ENCODE measurements at regions not wholly inside any gene's neighbourhood (a gene's known extent, or its start where the extent isn't known, plus 50 kb on each side); places are given as distances from the start of the nearest gene placed in this dataset.

DNA sequence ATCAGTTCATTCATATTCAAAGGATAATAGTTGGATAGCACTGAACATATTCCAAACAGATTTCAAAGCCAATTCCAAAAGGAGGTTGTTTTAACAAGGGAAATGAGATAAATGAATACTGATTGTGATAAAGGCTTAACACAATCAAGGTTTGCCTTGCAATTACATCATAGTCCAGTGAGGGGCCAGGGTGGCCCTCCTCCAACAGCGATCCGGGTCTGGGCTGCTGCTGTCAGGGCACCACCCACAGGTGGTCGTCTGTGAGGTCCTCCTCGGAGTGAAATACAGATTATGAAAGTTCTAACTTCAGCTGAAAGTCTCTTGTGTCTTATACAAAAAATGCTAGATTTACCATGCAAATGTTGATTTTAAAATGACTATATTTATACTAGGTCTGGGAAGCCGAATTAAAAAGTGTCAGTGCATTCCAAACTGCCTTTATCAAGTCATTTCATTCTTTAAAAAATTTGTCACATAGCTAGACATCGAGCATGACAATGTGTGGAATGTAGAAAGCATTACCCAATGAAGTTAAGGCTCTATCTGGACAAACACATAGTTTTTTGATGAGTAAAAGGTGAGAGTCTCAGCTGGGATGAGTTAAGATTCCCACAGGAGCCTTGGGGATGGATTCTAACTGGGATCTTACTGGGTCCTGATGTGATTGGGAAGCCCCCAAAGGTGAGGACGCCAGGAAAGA lies 65.9 kb upstream of the SLC22A23 start:
- DNase-seq: no peak

DNA sequence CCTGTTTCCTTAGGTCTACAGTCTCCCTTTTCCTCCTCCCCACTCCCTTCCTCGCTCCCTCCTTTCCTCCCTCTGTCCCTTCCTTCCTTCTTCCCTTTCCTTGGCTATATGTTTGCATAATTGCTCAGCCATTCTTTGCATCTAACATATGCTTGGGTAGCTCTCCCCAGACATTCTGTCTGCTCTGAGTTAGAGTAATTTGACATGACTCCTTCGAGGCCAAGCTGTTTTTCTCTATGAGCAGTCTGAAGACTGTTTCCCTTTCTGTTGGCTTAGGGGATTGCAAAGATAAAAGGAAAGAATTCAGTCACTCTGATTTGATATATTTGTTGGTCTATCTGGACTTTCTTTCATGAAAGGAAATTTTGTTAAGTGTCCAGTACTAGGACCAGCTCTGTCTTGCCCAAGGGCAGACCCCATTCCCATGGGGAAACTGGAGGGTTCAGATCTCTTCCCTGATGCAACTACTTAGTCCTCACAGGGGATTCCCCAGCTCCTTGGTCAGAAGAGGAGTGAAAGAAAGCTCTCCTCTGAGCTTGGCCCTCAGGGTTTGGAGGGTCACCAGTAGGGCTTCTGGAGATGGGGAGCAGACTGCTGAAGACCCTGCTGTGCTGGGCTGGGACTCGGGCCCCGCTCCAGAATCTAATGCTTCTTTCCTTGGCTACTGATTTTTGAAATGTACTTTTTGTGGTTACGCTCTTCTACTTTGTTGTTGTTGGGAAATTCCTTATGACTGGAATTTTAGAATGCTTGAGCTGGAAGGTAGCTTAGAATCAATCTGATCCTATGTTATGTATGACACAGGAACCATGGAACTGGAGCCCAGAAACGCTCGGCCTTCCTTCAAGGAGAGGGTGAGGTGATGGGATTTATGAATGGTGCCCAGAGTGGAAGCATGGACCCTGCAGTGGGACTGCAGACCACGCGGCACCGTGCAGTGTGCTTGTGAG lies 63.7 kb upstream of the SLC22A23 start:
- DNase-seq: no peak

DNA sequence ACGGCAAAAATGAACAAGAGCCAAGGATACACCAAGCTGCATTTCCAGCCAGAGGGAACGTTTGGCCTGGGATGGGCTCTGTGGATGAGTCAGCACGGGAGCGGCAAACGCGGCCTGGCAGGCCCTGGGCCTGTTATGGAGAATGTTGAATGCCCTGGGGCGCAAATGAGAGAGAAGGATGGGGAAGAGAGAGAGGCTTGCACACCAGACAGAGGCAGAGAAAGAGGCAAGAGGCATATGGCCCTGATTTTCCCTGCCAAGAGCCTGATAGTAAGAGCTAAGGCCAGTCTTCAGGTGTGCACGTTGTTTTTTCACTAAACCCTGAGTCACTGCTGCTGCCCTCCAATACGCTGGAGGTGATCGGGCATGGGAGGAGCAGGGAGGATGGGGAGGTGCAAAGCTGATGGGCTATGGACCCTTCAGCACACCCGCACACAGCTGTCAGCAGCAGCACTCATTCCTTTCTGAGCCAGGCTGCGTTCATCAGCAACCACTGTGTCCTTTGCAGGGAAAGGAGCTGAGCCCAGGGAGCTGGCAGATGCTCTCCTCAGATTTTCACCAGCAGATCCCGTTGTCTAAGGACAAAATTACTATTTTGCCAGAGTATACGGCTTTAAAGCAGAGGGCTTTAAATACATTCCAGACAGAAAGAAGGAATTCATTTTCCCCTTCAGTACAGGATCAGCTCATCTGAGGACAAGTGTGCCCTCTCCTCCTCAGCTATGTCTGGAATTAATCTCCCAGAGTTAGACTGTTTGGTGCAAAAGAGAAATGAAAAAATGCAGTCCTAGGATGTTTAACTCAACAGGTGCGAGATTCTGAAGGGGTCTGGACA lies 61.7 kb upstream of the SLC22A23 start:
- no peak for DNase-seq

DNA sequence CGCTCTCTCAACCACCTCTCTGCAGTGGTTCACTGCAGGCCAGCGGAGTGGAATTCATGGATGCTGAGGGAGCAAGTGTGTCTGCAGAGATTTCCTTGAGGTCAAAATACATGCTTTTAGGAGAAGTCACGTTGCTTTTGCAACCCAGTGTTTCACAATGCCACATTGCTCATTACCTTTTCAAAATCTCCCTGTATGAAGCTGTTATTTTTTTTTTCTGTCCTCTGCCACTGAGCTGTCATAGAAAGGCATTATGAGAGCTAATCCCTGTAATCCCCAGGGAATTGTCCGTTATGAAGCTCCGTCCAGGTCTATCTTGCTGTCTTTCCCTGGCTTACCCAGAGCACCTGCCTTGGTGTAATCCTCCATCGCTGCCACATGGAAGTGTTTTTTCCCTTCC lies 60.5 kb upstream of the SLC22A23 start:
- DNase-seq: no peak

DNA sequence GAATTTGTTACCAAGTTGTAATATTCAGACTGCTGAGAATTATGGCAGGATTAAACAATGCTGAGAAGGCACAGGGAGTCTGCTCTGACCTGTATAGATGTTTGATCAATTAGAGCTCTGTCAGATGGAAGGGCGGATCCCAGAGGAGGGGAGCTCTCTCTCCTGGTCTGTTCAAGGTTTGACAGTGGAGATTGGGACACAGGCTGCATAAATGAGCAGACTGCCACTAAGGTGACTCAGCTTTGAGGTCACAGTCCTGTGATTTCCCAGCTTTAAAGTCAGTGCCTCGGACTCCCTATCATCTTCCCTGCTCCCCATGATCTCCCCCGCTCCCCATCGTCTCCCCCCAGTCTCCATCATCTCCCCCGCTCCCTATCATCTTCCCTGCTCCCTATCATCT lies 59.2 kb upstream of the SLC22A23 start:
- DNase-seq: no peak

DNA sequence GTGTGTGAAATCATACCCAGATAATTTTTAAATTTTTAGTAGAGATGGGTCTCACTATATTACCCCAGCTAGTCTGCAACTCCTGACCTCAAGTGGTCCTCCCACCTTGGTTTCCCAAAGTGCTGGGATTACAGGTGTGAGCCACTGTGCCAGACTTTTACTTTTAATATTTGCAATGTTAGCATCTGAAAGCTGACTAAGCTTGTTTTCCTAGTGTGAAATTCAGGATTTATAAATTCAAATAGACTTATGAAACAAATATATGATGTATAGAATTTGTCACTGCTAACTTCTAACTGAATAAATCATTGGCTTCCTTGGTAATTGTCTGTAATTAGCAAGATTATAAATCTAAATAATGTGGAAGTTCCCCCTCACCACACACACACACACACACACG lies 58.8 kb upstream of the SLC22A23 start:
- DNase-seq: no peak

DNA sequence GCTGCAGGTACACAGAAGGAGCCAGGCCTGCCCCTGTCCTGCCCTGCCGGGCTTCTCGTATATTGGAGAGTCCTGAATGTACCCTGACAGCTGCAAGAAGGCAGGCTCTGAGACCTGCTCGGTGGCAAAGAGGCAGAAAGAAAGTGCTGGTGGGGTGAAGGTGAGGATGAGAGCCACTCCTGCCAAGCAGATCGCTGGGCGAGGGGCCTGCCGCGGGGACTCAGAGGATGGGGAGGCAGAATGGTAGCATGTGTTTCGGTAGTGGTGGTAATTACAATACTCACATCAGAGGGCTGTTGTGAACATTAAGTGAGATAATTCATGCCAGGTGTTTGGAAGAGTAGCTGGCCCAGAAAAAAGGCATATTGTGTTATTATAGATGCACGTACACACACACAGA lies 56.6 kb upstream of the SLC22A23 start:
- DNase-seq: no peak

DNA sequence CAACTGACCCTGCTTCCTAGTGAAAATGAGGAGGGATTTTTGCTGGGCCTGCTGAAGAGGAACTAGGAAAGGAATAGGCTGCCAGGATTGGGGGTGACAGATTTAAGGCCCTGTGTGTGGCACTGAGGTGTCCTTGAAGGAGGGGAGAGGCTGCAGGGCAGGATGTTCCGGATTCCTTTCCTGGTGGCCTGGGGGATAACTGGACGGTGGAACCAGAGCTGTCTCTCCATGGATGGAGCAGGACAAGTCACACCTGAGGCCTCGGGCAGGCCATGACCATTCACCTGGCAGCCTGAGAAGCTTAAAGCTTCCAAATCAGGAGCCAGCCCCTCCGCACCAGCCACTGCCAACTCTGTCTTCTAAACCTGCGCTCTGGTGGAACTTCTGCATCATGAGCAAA lies 56.0 kb upstream of the SLC22A23 start:
- no peak for DNase-seq

DNA sequence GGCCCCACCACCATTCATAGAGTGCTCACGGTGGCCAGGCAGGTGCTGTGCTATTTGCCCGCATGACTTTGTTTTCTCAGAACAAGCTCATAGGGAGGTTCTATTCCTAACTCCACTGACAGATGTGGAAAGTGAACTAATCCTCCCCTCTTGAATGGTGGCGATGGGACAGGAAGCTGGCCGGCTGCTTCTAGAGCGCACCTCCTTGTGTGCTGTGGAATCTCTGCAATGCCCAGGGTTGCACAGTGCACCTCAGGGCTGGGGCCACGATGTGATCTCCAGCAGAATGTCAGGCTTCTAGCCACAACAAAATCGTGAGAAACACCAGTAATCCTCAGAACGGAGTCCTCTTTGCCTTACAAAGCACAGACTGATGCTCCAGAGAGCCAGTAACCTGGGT lies 53.8 kb upstream of the SLC22A23 start:
- no peak for DNase-seq

DNA sequence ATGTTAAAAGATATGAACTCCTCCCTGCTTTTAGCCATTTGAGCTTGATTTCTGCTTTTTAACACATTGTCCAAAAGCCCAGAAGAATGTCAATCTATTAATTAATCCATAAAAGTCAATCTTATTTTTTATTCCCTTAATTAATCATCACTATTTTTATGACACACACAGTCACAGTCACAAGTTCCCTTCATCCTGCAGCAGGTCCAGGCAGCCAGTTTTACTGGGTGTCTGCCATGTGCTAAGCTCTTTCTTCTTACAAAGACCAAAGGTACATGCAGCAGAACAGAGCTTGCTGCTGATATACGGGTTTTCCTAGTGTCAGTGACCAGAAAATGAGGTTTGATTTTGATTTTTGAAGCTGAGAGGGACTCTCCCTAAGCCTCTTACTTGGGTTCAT lies 53.3 kb upstream of the SLC22A23 start:
- no peak for DNase-seq

DNA sequence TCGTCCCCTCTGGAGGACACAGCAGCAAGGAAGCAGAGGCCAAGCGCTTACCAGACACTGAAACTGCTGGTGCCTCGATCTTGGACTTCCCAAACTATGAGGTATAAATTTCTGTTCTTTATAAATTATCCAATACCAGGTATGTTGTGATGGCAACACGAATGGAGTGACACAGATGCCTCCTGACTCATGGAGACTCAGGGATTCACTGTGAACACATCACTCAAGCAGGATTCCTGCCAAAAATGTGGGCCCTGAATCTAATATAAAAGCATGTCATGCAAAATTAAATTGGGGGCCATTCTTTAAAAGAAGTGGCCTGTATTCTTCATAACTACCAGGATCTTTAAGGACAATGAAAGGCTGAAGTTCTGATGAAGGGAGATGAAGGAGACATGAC lies 52.5 kb upstream of the SLC22A23 start:
- DNase-seq: no peak

DNA sequence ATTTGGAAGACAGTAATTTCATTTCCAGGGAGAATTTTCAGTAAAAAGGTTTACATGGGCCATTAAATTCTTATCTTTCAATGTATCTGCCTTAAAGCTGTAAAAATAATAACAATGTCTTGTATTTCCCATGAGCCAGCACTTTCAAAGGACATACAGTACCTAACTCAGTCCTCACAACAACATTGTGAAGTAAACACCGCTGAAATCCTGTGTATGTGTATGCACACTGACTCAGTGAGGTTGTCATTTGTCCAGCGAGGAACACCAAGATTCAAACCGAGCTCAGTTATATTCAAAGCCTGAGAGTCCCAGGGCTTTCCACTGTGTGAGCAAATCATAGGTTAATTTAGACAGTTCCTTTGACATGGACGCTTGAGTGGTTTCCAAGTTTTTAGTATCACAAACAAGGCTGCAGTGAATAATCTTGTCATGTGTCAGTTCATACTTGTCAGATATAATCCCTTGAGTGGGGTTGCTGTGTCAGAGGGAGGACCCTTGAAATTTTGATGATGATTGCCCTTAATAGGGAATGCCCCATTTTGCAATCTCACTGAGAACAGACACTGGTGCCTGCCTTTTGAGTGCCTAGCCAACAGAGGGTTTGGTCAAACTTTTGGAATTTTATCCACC lies 50.0 kb upstream of the SLC22A23 start:
- DNase-seq: no peak

All from activated CD4-positive, alpha-beta T cell treated with anti-CD3 and anti-CD28 coated beads for 48 hours (primary cell).